Chondrocyte (in vitro differentiated cells): ENCODE measurements at regions not wholly inside any gene's neighbourhood (a gene's known extent, or its start where the extent isn't known, plus 50 kb on each side); places are given as distances from the start of the nearest gene placed in this dataset.
A peak's percentile ranks its signal among the peaks of the same experiment; 100 is the strongest.

Experiments
- DNase-seq: peaks from one replicate; pipeline ENCODE4 v3.0.0; 2021; ENCODE audit warnings: mixed read lengths, low spot score
- H3K27ac Mint-ChIP-seq: one replicate; pipeline ENCODE4 v1.8.0; 2021; ENCODE audit warnings: mild to moderate bottlenecking, moderate library complexity, mixed read lengths; ENCODE audit not compliant: unreplicated experiment
- H3K27me3 Mint-ChIP-seq: 2 replicates; pipeline ENCODE4 v1.8.0; 2021; ENCODE audit warnings: low read depth, mixed read lengths
- H3K36me3 Mint-ChIP-seq: 2 replicates; pipeline ENCODE4 v1.8.0; 2021; ENCODE audit warnings: low read depth, mixed read lengths
- H3K4me1 Mint-ChIP-seq: 2 replicates; pipeline ENCODE4 v1.8.0; 2021; ENCODE audit warnings: low read depth, mild to moderate bottlenecking, mixed read lengths
- H3K4me3 Mint-ChIP-seq: one replicate; pipeline ENCODE4 v1.8.0; 2021; ENCODE audit warnings: mild to moderate bottlenecking, moderate library complexity, mixed read lengths; ENCODE audit not compliant: unreplicated experiment
- H3K9me3 Mint-ChIP-seq: 2 replicates; pipeline ENCODE4 v1.8.0; 2021; ENCODE audit warnings: low read depth, mixed read lengths
- TF ChIP-seq, protein P1 (sequence below): fragments of 200-600 bp; sonication (generic); IDR thresholded peaks from 2 replicates; pipeline ENCODE4 v1.5.0; 2021; ENCODE audit warnings: antibody characterized with exemption, mild to moderate bottlenecking, moderate library complexity

DNA sequence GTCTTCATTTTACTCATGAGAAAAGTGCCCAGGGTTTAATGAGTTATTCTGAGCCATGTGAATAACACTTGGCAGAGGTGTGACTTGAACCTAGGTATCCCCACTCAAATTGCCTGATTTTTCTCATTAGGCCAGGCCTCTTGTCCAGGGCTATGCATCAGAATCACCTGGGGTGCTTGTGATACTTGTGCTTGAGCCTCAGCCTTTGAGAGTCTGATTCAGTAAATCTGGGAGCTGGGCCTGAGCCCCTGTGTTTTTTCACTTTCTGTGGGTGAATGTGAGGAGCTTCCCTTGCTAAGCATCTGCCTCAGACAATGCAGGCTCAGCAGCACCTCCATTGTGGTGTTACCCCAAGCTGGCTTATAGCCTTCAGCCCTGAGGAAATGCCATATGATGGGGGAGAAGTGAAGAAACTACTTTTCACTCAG, 127.1 kb downstream of the S1PR1 start:
- peaks cover 2% of the 10 kb centered on the region for H3K27me3 Mint-ChIP-seq
- no peak for DNase-seq
- peaks cover 25% of the 10 kb centered on the region for H3K4me1 Mint-ChIP-seq
- H3K27ac Mint-ChIP-seq, result no peak overlapping the region
- H3K36me3 Mint-ChIP-seq, result no peaks in the 10 kb centered on the region
- no peak overlapping the region for H3K4me3 Mint-ChIP-seq
- TF ChIP-seq, protein P1, sequence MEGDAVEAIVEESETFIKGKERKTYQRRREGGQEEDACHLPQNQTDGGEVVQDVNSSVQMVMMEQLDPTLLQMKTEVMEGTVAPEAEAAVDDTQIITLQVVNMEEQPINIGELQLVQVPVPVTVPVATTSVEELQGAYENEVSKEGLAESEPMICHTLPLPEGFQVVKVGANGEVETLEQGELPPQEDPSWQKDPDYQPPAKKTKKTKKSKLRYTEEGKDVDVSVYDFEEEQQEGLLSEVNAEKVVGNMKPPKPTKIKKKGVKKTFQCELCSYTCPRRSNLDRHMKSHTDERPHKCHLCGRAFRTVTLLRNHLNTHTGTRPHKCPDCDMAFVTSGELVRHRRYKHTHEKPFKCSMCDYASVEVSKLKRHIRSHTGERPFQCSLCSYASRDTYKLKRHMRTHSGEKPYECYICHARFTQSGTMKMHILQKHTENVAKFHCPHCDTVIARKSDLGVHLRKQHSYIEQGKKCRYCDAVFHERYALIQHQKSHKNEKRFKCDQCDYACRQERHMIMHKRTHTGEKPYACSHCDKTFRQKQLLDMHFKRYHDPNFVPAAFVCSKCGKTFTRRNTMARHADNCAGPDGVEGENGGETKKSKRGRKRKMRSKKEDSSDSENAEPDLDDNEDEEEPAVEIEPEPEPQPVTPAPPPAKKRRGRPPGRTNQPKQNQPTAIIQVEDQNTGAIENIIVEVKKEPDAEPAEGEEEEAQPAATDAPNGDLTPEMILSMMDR, result no peak
- no peaks in the 10 kb centered on the region for H3K9me3 Mint-ChIP-seq

DNA sequence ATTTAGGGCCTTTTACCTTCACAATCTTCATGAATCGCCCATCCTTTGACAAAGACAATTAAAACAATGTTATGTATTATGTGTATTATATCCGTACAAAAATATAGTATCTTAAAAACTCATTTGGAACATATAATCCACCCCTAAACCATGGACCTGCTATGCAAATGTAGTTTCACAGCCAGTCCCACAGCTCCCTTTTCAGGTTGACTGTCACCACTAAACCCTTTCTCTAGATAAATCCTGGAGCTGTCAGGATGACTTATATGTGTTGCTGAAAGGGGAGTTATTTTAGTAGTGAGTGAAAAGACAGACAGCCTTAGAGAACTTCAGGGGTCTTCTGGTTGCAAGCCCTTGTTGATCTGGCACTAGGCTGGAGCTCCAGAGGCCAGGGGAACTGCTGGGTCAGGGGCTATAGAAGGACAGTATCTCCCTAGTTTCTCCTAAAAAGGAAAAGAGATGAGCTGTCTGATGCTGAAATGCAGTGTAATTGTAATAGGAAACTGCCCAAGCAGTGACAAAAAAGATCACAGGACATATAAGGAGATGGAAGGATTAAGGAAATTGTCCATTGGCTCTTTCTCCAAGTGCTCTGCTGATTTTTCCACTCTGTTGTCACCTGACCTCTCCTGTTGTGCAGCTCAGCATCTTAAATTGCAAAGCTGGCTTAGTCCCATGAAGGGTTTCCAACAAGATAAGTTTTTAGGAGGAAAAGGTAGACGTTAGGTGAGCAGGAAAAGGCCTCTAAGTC, 127.7 kb downstream of the S1PR1 start:
- no peak for DNase-seq
- Mint-ChIP-seq H3K4me1 (peaks cover 25% of the 10 kb centered on the region), H3K9me3 (no peaks in the 10 kb centered on the region), H3K4me3 (no peak overlapping the region), H3K36me3 (no peaks in the 10 kb centered on the region), H3K27me3 (no peaks in the 10 kb centered on the region), H3K27ac (peak overlapping the region; percentile 23)
- TF ChIP-seq, protein P1, result no peak

DNA sequence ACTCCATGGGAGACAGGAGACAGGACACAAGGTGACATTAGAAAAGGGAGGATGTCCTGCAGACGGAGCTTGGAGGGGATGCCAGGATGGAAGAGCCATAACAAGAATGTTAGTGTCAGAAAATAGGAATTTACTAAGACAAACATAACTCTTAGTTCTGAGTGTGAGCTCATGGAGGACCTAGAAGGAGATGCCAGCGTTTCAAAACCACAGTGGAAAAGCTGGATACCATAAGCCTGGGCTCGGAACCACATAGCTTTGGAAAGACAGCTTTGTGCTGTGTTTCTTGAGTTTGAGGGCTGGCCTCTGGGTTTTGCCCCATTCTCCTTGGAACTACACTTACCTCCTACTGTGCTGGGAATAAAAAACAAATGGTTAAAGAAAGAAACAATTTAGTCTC, 128.4 kb downstream of the S1PR1 start:
- H3K27me3 Mint-ChIP-seq, result no peaks in the 10 kb centered on the region
- peak overlapping the region; percentile 23 for H3K27ac Mint-ChIP-seq
- TF ChIP-seq, protein P1, result no peak
- H3K4me1 Mint-ChIP-seq, result peaks cover 25% of the 10 kb centered on the region
- H3K4me3 Mint-ChIP-seq, result no peak overlapping the region
- no peak for DNase-seq
- no peaks in the 10 kb centered on the region for H3K36me3 Mint-ChIP-seq
- no peaks in the 10 kb centered on the region for H3K9me3 Mint-ChIP-seq

DNA sequence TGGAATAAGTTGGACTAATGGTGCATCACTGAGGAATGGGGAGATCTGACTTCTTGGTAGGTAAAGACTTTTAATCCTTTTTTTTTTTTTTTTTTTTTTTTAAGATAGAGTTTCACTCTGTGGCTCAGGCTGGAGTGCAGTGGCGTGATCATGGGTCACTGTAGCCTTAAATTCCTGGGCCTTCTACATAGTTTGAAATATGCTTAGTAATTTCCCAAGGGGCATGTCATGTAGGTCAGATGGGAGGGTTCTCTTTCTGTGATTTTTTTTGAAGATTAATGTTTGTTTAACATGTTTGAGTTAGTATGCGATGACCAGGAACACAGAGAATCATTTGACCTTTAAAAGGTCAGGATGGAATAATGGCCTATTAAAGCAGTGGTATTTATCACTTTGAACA, 129.1 kb downstream of the S1PR1 start:
- TF ChIP-seq, protein P1, result no peak
- H3K4me3 Mint-ChIP-seq, result no peak overlapping the region
- H3K27ac Mint-ChIP-seq, result peak overlapping the region; percentile 23
- H3K36me3 Mint-ChIP-seq, result no peaks in the 10 kb centered on the region
- peaks cover 25% of the 10 kb centered on the region for H3K4me1 Mint-ChIP-seq
- no peaks in the 10 kb centered on the region for H3K9me3 Mint-ChIP-seq
- no peak for DNase-seq
- H3K27me3 Mint-ChIP-seq, result no peaks in the 10 kb centered on the region

DNA sequence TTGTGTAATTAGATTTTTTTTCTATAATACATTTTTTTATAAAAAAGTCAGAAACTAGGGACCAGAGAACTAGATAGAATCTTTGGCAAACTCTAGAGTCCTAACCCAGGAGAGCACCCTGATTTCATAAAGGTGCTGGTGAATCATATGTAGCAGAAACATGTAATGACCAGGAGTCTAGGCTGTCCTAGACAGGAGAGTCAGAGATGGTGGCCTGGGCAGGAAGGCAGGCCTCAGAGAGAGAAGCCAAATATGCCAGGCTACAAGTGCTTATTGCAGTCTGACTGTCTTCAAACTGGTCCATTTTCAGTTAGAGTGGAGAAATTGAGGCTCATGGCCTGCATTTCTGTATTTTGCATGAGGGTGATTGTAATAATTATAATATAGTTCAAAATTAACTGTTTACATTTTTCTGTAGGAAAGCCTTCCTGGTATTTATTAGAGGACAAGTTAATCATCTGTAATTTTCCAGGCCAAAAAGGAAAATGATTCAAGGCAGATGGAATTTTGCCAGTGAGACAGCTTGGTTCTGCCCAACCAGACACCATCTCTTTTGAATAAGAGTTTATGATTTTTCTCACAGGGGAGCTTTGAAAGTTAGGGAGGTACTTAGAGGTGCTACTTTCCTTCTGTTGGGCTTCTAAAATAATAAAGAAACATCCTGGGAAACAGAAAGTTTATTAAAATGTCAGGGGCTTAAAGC, 129.8 kb downstream of the S1PR1 start:
- TF ChIP-seq, protein P1, result no peak
- DNase-seq, result no peak
- H3K36me3 Mint-ChIP-seq, result no peaks in the 10 kb centered on the region
- no peaks in the 10 kb centered on the region for H3K9me3 Mint-ChIP-seq
- no peaks in the 10 kb centered on the region for H3K27me3 Mint-ChIP-seq
- H3K27ac Mint-ChIP-seq, result peak overlapping the region; percentile 63
- H3K4me1 Mint-ChIP-seq, result peaks cover 25% of the 10 kb centered on the region
- no peak overlapping the region for H3K4me3 Mint-ChIP-seq
